ENCODE measurements at regions not wholly inside any gene's neighbourhood (a gene's known extent, or its start where the extent isn't known, plus 50 kb on each side); places are given as distances from the start of the nearest gene placed in this dataset.
"Not testable (repeated sequence)": the region's sequence is repeated elsewhere in the genome, so short reads cannot be mapped to it uniquely, and the experiment has no call there.

- no peak for DNase-seq (ENCODE audit: low read depth in 2 of 3, low spot score in 1 of 3)
These were observed 474.1 kb downstream of the OMA1 start for GRCh38 chr1:58072450-58072849.

GRCh38 chr1:58067082-58067481, 479.4 kb downstream of the OMA1 start:
- no peak for DNase-seq (ENCODE audit: low read depth in 2 of 3, low spot score in 1 of 3)

DNA sequence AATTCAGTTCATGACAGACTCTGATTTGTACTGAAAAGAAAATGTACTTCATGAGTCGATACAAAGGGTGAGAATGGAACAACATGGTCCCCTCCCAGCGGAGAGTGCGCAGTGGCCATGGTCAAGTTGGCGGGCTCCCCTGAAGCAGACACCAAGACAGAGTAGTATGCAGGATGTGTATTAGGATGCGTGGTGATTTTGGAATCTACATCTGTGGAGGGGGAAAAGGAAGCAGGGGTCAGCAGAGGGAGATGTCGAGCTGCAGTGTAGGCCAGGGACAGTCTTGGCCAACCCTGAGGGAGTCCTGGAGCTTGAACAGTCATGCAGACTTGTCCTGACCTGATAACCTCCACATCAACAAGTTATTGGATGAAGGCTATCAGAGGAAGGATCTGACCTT, 481.0 kb downstream of the OMA1 start:
- no peak for DNase-seq (ENCODE audit: low read depth in 2 of 3, low spot score in 1 of 3)

DNA sequence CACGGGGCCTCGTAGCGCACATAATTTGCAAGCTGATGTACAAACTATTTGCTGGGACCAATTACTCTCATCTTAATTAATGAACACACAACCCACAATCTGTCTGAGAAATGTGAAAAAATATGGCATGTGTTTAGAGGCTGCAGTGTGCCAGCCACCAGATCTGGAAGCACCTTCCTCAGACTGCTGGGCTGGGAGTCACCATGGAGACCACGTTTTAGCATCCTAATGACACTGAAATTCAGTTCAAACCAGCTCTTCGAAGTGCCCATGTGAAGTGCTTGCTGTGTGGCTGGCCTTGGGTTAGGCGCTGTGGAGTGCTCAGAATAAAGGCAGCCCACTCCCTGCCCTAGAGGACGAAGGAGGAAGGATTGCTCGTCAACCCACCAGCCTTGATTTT, 482.4 kb downstream of the OMA1 start:
- DNase-seq (ENCODE audit: low read depth in 2 of 3, low spot score in 1 of 3) = no peak

DNA sequence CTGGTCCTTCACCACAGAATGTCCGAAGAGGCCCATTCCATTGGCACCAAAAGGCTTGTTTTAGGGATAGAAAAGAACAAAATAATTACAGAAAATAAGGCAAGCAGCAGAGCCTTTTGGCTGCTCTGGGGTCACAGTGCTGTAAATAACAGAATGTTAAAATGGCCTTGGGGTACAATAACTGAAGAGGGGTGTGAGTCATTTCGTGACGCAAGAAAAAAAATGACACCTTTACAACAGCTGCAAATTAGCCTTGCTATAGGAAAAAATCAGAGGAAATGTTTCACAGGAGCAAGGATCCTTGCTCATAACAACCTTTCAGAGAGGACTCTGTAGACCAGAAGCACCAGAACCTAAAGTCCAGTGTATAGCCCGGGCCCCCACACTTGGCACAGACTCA, 483.4 kb downstream of the OMA1 start:
- DNase-seq (ENCODE audit: low read depth in 2 of 3, low spot score in 1 of 3) = no peak

- DNase-seq (ENCODE audit: low read depth in 2 of 3, low spot score in 1 of 3) = no peak
These were observed 483.9 kb downstream of the OMA1 start for GRCh38 chr1:58062635-58063034.

- DNase-seq (ENCODE audit: low read depth in 2 of 3, low spot score in 1 of 3) = no peak
These were observed 485.9 kb downstream of the OMA1 start for GRCh38 chr1:58060559-58061170.

DNA sequence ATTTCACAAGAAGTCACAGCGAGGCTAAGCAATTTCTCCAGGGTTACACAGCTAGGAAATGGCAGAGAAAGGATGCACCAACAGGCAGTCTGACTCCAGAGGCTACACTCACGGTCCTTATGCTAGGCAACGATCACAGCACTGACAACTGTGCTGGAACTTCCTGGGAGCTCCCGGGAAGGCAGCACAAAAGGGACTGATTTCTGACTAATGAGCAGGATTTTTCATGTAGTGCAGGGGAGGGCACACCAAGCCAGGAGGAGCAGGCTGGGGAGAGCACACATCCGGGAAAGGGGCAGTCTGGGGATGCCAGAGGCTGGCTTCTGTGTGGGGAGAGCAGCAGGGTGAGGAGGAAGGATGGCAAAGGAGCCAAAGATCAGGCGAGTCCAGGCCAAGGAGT, 486.7 kb downstream of the OMA1 start:
- DNase-seq (ENCODE audit: low read depth in 2 of 3, low spot score in 1 of 3) = no peak

DNA sequence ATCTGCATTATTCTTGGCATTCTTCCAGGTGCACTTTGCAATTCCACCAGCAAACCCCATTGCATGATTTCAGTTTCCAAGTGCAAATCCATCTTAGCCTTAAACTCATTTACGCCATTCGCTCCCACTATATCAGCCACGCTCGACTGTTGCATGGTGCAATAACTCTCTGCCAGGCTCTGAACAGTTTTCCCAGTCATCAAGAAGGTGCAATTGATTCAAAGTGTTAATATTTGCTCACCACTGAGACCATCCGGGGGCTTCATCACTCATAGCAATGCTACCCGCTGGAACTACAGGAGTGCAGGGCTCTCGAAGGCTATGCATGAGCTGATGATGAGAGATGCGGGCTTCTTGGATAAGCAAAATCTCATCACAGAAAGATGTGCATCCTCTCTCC, 488.2 kb downstream of the OMA1 start:
- no peak for DNase-seq (ENCODE audit: low read depth in 2 of 3, low spot score in 1 of 3)

GRCh38 chr1:58057826-58058225, 488.7 kb downstream of the OMA1 start:
- no peak for DNase-seq (ENCODE audit: low read depth in 2 of 3, low spot score in 1 of 3)

GRCh38 chr1:58051187-58051586, 495.3 kb downstream of the OMA1 start:
- DNase-seq (ENCODE audit: low read depth in 2 of 3, low spot score in 1 of 3) = not testable (repeated sequence)

- DNase-seq (ENCODE audit: low read depth in 2 of 3, low spot score in 1 of 3) = peak; percentile 4 to 11 (median 6)
These were observed 499.2 kb downstream of the OMA1 start for GRCh38 chr1:58047265-58047858.

- no peak for DNase-seq (ENCODE audit: low read depth in 2 of 3, low spot score in 1 of 3)
These were observed 501.3 kb downstream of the OMA1 start for GRCh38 chr1:58045094-58045705.

GRCh38 chr1:58041621-58042020, 504.9 kb downstream of the OMA1 start:
- no peak for DNase-seq (ENCODE audit: low read depth in 2 of 3, low spot score in 1 of 3)

GRCh38 chr1:58038574-58038973, 508.0 kb downstream of the OMA1 start:
- no peak for DNase-seq (ENCODE audit: low read depth in 2 of 3, low spot score in 1 of 3)

DNA sequence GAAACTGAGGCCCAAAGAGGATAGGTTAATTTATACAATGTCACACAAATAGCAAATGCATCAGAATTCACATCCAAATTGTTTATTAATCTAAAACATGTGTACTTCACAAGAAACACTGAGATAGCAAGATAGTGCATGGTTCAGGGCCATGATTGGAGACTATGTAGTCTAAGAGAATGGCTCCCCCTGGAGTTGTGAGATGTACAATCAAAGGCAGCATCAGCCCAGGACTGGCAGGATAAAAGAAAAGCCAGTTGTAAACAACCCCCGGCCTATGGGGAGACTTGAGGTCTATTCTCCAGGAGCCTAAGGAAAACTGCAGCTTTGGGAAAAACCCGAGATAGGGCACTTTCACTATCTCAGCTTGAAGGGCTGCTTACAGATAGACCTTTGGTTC, 511.0 kb downstream of the OMA1 start:
- no peak for DNase-seq (ENCODE audit: low read depth in 2 of 3, low spot score in 1 of 3)

- DNase-seq (ENCODE audit: low read depth in 2 of 3, low spot score in 1 of 3) = no peak
These were observed 513.2 kb downstream of the OMA1 start for GRCh38 chr1:58033311-58033710.

DNA sequence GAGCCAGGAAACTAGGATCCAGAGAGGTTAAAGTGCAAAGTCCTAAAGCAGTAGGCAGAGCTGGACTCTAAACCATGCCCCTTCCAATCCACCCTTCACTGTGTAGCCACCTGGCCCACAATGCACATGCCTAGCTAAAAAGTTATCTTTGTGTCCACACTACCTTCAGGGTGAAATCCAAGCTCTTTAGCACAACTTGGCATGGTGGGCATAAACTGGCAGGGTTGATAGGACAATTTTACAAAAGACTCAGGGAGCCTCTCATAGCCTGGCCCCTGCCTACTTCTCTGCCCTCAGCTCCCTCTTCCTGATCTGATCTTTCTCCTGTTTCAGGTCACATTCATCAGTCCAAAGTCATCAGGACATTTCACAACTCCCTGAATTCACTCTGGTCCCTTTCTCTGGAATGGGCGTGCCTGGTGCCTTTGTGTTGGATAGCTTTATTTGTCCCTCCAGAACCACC, 513.9 kb downstream of the OMA1 start:
- DNase-seq (ENCODE audit: low read depth in 2 of 3, low spot score in 1 of 3) = no peak

DNA sequence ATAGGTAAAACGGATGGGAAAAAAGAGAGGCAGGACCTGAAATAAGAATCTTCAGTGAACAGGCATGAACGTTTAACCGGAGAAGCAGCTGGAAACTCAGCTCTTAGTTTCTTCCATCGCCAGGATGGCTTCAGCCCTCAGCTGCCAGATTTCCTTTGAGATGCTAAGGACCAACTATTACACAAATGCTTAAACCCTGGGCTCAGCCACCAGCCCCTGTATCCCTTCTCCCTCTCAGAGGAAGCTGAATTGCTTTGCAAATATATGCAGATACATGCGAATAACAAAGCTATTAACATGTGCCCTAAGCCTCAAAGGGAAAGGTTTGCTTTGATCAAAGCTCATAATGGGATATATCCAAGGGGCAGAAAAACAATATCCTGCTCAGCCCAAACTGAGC, 515.1 kb downstream of the OMA1 start:
- DNase-seq (ENCODE audit: low read depth in 2 of 3, low spot score in 1 of 3) = no peak

- no peak for DNase-seq (ENCODE audit: low read depth in 2 of 3, low spot score in 1 of 3)
These were observed 516.1 kb downstream of the OMA1 start for GRCh38 chr1:58030456-58030855.

GRCh38 chr1:58017641-58018040, 528.9 kb downstream of the OMA1 start:
- DNase-seq (ENCODE audit: low read depth in 2 of 3, low spot score in 1 of 3) = no peak

- no peak for DNase-seq (ENCODE audit: low read depth in 2 of 3, low spot score in 1 of 3)
These were observed 533.3 kb downstream of the OMA1 start for GRCh38 chr1:58013237-58013636.

DNA sequence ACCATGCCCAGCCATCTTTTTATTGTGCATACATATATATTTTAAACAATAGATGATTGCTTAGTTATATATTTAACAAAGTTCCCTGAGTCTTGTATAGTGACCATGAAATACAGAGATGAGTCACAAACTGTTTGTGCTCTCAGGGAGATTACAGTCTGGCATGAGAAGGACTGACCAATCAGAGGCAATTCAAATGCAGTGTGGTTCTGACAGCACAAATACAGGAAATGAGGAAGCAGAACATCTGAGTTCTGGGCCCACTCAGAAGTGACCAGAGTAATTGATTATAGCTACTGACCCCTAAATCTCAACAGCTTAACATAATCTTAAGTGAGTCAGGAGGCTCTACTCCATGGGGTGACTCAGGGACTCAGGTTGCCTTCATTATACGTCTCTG, 534.5 kb downstream of the OMA1 start:
- DNase-seq (ENCODE audit: low read depth in 2 of 3, low spot score in 1 of 3) = no peak
